ENCODE measurements at regions not wholly inside any gene's neighbourhood (a gene's known extent, or its start where the extent isn't known, plus 50 kb on each side); places are given as distances from the start of the nearest gene placed in this dataset.
A peak's percentile ranks its signal among the peaks of the same experiment; 100 is the strongest.

DNA sequence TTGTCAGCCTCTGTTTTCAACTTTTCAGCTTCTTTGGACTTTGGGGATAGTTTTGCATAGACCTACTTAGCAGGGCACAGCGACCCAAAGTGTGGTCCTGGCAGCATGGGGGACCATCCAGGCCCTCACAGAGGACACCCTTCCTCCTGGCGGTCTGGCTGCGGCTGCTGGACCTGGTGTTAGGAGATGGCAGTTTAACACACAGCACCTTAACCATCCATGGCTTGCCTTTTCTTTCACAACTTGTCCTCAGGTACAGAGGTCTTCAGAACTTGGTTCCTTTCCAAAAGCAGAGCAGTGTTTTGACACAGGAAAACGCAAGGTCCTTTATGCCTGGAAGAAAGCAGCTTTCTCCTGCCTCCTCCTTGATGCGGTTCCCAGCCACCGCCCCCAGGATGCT lies 68.1 kb downstream of the RHOU start:
- DNase-seq (ENCODE audit: extremely low spot score, unreplicated experiment): no peak
- H3K4me3 Mint-ChIP-seq: no peak overlapping the region
- H3K4me1 Mint-ChIP-seq (ENCODE audit: unreplicated experiment): peaks cover 42% of the 10 kb centered on the region
- no peaks in the 10 kb centered on the region for H3K27me3 Mint-ChIP-seq
- no peaks in the 10 kb centered on the region for H3K36me3 Mint-ChIP-seq
- H3K9me3 Mint-ChIP-seq: peaks cover 4% of the 10 kb centered on the region
- H3K27ac Mint-ChIP-seq: peak overlapping the region; percentile 55
- TF ChIP-seq, protein P1, sequence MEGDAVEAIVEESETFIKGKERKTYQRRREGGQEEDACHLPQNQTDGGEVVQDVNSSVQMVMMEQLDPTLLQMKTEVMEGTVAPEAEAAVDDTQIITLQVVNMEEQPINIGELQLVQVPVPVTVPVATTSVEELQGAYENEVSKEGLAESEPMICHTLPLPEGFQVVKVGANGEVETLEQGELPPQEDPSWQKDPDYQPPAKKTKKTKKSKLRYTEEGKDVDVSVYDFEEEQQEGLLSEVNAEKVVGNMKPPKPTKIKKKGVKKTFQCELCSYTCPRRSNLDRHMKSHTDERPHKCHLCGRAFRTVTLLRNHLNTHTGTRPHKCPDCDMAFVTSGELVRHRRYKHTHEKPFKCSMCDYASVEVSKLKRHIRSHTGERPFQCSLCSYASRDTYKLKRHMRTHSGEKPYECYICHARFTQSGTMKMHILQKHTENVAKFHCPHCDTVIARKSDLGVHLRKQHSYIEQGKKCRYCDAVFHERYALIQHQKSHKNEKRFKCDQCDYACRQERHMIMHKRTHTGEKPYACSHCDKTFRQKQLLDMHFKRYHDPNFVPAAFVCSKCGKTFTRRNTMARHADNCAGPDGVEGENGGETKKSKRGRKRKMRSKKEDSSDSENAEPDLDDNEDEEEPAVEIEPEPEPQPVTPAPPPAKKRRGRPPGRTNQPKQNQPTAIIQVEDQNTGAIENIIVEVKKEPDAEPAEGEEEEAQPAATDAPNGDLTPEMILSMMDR (conservative IDR thresholded peaks at IDR 0.05): no peak

DNA sequence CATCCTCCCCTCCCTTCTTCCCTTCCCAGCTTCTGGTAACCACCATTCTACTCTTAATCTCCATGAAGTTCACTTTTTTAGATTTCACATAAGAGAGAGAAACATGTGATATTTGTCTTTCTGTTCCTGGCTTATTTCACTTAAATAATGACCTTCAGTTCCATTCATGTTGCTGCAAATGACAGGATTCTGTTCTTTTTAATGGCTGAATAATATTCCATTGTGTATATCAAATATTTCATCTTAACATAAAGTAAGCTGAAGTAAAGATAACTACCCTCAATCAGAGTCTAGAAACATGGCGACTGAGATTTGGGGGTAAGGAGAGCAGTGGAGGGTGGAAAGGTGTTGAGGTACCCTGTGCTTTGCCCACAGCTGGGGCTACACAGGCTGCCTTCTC lies 68.9 kb downstream of the RHOU start:
- DNase-seq (ENCODE audit: extremely low spot score, unreplicated experiment): no peak
- Mint-ChIP-seq H3K36me3 (no peaks in the 10 kb centered on the region), H3K27ac (peak overlapping the region; percentile 63), H3K4me3 (no peak overlapping the region), H3K4me1 (ENCODE audit: unreplicated experiment) (peaks cover 45% of the 10 kb centered on the region), H3K9me3 (peaks cover 4% of the 10 kb centered on the region), H3K27me3 (no peaks in the 10 kb centered on the region)
- TF ChIP-seq, protein P1 (conservative IDR thresholded peaks at IDR 0.05): no peak

DNA sequence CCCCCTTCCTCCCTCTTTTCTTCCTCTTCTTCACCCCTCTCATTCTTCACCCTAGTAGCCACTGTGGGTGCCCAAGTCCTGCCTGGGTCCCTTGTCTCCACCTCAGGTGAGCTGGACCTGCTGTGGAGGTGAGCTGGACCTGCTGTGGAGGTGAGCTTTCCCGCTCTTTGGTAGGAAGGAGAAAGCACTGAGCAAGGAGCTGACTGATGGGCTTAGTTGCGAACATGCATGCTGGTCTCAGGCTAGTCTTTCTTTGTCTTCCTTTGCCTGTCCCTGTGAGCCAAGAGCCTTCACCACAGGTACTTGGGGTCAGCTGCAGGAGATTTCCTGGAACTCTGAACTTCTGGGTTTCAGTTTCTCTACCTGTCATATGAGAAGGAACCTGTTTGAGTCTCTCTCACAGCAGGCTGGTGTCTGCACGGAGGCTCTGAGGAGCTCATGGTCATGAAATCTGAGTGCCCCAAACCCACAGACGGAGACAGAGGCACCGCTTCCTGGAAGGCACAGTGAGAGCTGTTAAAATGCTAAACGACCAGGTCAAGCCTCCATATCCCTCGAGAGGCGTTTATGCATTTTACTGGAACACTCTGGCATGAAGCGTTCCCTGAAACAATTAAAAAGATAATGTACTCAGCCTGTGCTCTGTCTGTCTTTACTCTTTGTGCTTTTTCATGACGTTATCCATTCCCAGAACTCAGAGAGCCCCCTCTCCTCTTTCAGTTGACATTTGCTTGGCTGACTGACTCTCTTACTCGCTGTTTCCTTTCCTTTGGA lies 69.5 kb downstream of the RHOU start:
- TF ChIP-seq, protein P1 (conservative IDR thresholded peaks at IDR 0.05): no peak
- peaks cover 1% of the 10 kb centered on the region for H3K9me3 Mint-ChIP-seq
- no peaks in the 10 kb centered on the region for H3K36me3 Mint-ChIP-seq
- H3K4me3 Mint-ChIP-seq: peak overlapping the region; percentile 42
- H3K4me1 Mint-ChIP-seq (ENCODE audit: unreplicated experiment): peaks cover 51% of the 10 kb centered on the region
- DNase-seq (ENCODE audit: extremely low spot score, unreplicated experiment): no peak
- H3K27ac Mint-ChIP-seq: peak overlapping the region; percentile 63
- H3K27me3 Mint-ChIP-seq: no peaks in the 10 kb centered on the region

DNA sequence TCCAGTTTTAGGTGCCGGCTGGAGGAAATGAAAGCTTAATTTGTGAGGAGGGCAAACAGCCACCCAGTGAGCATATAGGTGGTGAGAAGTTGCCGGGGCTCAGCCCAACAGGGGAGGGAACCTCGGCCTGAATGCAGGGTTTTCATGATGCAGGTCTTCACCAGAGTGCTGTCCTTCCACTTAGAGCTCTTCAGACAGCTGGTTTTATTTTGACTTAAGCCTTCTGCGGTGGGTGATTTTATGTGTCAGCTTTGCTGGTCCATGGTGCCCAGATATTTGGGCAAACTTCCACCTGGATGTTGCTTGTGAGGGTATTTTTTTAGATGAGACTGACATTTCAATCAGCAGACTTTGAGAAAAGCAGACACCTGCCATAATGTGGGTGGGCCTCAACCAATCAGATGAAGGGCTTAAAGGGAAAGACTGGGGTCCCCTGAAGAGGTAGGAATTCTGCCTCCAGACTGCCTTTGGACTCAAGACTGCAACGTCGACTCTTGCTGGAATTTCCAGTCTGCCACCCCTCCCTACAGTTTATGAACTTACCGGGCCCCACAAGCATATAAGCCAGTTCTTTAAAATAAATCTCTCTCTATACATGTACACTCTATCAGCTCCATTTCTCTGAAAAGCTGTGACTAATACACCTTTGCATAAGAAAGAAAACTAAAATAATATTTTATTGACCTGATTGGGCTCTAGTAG lies 72.8 kb downstream of the RHOU start:
- peak overlapping the region; percentile 100 for H3K27ac Mint-ChIP-seq

DNA sequence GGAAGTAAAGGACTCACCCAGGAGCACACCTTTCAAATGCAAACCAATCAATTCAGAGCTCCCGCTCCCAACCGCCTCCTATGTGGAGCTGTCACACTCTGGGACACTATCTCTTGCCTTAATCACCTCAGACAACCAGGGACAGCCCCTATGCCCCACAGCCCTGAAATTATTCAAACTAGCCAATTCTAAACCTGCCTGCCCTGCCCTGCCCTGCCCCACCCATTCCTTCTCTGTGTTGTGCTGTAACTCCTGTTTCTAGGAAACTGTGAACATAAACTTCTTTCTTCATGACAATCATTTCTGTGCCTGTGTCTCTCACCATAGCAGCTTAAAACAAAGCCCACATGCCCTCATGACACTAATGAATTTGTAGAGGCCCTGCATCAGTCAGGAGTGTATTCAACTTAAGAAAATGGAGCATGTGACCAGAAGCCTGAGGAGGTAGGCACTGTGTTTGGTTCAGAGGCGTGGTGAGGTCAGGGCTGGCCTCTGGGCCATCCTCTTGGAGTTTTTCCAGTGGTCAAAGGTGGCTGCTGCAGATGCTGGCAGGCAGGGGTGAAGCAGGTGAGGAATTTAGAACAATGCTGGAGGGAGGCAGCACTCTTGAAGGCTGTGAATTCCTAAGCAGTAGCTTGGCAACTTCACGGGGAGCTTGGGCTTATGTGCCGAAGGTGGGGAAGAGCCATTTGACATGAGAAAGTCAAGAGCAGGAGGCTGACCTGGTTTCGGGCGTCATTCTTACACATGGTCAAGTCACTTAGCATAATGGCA lies 74.5 kb downstream of the RHOU start:
- H3K36me3 Mint-ChIP-seq: no peaks in the 10 kb centered on the region
- peak overlapping the region; percentile 81 for H3K4me3 Mint-ChIP-seq
- TF ChIP-seq, protein P1 (conservative IDR thresholded peaks at IDR 0.05): no peak
- peak overlapping the region; percentile 100 for H3K27ac Mint-ChIP-seq
- H3K27me3 Mint-ChIP-seq: no peaks in the 10 kb centered on the region
- DNase-seq (ENCODE audit: extremely low spot score, unreplicated experiment): no peak
- peaks cover 57% of the 10 kb centered on the region for H3K4me1 Mint-ChIP-seq (ENCODE audit: unreplicated experiment)
- H3K9me3 Mint-ChIP-seq: peaks cover 11% of the 10 kb centered on the region

More for the DNA sequence above, 72.8 kb downstream of the RHOU start:
- H3K36me3 Mint-ChIP-seq: no peaks in the 10 kb centered on the region
- TF ChIP-seq, protein P1 (conservative IDR thresholded peaks at IDR 0.05): no peak
- no peak overlapping the region for H3K4me3 Mint-ChIP-seq
- DNase-seq (ENCODE audit: extremely low spot score, unreplicated experiment): no peak
- H3K4me1 Mint-ChIP-seq (ENCODE audit: unreplicated experiment): peaks cover 52% of the 10 kb centered on the region
- no peaks in the 10 kb centered on the region for H3K27me3 Mint-ChIP-seq
- H3K9me3 Mint-ChIP-seq: peaks cover 7% of the 10 kb centered on the region

All from type B pancreatic cell (in vitro differentiated cells).